ENCODE measurements at regions not wholly inside any gene's neighbourhood (a gene's known extent, or its start where the extent isn't known, plus 50 kb on each side); places are given as distances from the start of the nearest gene placed in this dataset.
"Not testable (repeated sequence)": the region's sequence is repeated elsewhere in the genome, so short reads cannot be mapped to it uniquely, and the experiment has no call there.

GRCh38 chr17:70278844-70279462 lies 109.6 kb downstream of the KCNJ2 start:
- DNase-seq (ENCODE audit: low read depth in 2 of 2): no peak

DNA sequence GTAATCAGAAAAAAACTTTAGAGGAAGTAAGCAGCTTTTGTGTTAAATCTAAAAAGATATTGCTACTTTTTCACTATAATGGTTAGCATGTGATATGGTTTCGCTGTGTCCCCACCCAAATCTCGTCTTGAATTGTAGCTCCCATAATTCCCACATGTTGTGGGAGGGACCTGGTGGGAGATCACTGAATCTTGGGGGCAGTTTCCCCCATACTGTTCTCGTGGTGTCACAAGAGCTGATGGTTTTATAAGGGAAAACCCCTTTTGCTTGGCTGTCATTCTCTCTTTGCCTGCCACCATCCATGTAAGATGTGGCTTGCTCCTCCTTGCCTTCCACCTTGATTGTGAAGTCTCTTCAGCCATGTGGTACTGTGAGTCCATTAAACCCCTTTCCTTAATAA lies 117.1 kb downstream of the KCNJ2 start:
- no peak for DNase-seq (ENCODE audit: low read depth in 2 of 2)

DNA sequence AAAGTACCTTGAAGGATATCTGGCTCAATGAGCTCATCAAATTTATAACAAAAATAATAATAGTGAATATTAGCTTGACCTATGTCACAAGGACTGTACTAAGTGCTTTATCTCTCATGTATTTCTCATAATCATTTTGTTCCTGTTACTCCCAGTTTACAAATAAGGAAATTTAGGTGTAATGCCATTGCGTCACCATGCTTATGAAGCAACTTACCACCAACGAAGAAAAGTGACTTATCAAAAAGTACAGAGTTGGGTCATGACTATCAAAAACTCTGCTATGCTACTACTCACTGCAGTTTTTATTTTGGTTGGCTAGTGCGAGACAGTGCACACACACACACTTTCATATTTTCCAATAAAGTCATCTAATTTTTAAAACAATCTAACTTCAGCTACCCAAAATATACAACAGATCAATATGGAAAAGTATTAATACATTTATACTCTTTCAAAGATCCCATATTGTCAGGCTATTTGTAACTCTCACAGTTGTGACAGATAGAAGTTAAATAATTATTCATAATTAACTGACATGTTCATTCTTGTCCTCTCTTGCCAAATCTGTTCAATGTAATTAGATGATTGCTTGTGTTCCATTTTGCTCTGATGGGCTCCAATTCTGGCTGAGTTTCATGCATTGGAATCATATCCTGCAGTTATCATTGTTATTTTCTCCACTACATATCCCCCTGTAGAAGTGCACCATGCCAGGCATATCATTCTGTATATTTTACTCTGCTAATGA lies 119.4 kb downstream of the KCNJ2 start:
- DNase-seq (ENCODE audit: low read depth in 2 of 2): no peak

DNA sequence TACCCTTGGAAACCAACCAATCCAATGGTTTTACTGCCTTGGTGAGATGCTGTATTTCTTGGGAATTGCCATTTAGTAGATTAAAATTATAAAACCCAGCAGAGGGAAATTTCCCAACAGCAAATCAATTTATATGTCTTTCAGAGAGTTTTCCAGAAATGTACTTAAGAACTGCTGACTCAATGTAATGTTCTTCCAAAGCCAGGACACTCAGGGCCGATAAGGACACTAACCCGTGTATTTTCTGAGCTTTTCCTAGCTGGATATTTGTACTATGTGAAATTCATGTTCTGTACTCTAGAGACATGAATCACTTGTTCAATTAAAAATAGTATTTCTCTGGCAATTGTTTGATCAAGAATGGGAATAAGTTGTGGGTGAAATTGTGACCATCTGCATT lies 121.4 kb downstream of the KCNJ2 start:
- no peak for DNase-seq (ENCODE audit: low read depth in 2 of 2)

DNA sequence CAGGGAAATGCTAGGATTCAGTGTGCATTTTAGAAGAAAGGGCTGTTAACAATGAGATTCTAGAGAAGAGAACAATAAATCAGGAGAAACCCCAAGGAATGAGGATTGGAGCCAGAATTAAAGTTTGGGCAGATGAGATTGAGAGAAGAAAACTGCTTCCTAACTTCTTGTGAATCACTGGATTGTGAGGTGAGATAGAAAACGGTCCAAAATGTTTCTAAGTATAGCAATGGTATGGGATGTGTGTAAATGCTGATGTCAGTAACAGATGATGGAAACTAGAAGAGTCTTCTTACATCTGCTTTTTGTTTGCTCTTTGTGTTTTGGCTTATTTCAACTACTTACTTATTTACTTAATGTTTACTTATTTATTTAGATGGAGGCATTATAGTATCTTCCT lies 123.0 kb downstream of the KCNJ2 start:
- DNase-seq (ENCODE audit: low read depth in 2 of 2): no peak

GRCh38 chr17:70293564-70294310 lies 124.4 kb downstream of the KCNJ2 start:
- DNase-seq (ENCODE audit: low read depth in 2 of 2): not testable (repeated sequence)

DNA sequence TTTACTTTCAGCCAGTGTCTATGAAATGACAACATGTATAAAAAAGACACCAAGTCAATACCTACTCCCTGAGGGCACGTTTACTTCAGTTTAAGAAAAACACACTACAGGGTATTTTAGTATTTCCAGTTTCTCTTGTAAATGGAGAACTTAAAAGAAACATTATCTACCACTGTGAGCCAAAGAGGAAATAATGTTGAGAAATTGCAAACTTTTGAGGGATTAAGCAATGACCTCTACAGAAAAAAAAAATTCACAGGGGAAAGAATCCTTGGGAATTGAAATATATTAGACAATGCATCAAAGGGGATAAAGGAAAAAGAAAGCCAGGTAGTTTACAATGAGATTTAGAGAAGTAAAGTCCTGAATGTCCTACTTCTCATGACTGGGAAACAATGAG lies 126.0 kb downstream of the KCNJ2 start:
- no peak for DNase-seq (ENCODE audit: low read depth in 2 of 2)

- no peak for DNase-seq (ENCODE audit: low read depth in 2 of 2)
Measured at GRCh38 chr17:70295731-70296130, 126.4 kb downstream of the KCNJ2 start.

GRCh38 chr17:70296456-70296855 lies 127.1 kb downstream of the KCNJ2 start:
- DNase-seq (ENCODE audit: low read depth in 2 of 2): no peak

DNA sequence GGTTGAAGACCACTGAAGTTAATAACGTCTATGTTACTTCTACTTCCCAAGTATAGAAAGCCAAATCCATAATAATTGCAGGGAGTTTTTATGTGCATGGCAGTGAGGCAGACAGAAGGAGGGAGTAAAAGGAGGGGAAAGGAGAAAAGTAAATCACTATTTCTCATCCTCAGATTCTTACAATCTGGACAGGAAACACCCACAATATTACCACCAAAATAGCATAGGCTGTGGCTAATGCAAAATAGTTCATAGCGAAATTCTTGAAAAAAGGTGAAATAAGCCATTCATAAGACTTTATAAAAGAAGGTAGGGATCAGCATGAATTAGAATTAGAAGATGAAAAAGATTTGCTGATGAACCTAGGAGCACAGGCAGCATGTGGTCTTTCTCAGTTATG lies 128.1 kb downstream of the KCNJ2 start:
- DNase-seq (ENCODE audit: low read depth in 2 of 2): no peak

- no peak for DNase-seq (ENCODE audit: low read depth in 2 of 2)
Measured at GRCh38 chr17:70298929-70299531, 129.7 kb downstream of the KCNJ2 start.

GRCh38 chr17:70307430-70308225 lies 138.3 kb downstream of the KCNJ2 start:
- DNase-seq (ENCODE audit: low read depth in 2 of 2): no peak

- DNase-seq (ENCODE audit: low read depth in 2 of 2): no peak
Measured at GRCh38 chr17:70308618-70309017, 139.3 kb downstream of the KCNJ2 start.

DNA sequence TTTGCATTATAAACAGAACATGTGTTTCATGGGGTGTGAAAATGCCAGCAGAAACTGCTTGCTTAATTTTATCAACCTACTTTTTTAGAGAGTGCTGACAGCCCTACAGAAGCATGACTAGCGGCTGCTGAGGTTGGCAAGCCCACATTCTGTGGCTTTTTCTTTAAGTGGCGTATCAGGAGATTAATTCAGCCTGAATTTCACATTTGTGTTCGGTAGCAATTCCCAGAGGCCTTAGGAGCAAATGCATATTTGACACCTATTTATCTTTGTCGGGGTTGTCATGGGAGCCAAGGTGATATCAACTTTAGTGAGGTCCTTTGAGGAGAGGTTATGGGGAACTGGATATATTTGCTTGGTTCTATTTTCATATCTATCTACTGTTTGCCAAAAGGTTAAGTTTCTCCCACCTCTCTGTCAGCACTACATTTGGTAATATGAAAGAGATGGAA lies 140.9 kb downstream of the KCNJ2 start:
- DNase-seq (ENCODE audit: low read depth in 2 of 2): no peak

DNA sequence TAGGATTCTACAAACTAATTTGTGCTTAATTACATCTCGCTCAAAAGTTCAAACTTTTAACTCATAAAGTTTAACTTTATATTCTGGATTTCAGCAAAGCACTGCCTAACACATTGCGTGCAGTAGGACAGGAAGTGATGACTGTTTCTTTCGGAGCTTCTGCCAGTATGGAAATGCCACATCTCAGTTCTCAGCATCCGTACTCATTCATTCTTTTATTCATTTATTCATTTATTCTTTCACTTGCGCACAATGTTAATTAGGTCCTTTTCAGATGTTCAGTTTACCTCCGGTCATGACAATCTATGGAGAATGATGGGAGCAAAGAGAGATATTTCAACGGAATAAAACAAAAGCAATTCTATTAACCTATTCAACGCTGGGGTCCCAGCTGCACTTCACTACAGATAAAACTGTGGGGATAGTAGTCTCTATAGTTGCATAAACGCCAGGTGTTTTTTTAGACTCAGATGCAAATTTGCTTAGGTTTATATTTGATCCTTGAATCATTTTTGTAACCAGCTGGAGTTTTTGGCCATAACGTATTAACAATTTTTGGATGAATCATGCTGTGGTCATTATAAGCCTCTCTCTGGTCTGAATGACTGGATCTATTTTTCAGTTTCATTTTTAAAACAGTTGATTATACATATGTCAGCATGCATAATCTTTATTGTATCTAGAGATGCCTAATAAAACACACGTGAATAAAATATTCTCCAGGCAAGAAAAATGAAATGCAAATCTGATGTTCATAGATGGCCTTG lies 143.9 kb downstream of the KCNJ2 start:
- no peak for DNase-seq (ENCODE audit: low read depth in 2 of 2)

DNA sequence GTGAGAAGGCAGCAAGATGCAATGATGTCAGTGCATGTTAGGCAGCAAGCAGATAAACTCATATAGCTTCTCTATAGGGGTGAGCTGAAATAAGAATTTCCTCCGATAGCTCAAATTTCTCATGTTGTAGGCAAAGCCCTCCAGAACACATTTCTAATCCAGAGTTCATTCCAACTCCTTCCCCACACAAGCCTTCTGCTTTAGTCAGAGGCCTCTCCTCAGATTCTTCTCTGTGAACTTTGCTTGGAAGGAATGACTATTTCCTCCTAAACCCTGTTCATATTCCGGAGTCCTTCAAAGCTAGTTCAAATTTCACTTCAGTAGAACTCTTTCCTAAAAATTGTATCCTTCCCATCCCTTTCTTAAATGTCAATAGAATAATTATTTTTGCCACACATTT lies 144.8 kb downstream of the KCNJ2 start:
- no peak for DNase-seq (ENCODE audit: low read depth in 2 of 2)

DNA sequence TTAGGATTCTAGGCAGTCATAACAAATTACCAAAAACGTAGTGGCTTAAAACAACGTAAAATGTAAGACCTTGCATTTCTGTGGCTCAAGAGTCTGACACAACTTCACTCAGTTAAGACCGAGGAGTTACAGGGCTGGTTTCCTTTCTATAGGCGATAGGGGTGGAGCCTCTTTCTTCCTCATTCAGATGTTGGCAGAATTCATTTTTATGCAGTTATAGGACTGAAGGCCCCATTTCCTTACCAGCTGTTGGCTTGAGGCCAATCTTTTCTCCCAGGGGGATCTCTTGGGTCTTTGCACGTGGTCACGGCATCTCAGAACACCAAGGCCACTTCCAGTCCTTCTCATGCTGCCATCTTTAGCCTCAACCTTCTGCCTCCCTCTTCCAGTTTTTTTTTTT lies 145.2 kb downstream of the KCNJ2 start:
- no peak for DNase-seq (ENCODE audit: low read depth in 2 of 2)

DNA sequence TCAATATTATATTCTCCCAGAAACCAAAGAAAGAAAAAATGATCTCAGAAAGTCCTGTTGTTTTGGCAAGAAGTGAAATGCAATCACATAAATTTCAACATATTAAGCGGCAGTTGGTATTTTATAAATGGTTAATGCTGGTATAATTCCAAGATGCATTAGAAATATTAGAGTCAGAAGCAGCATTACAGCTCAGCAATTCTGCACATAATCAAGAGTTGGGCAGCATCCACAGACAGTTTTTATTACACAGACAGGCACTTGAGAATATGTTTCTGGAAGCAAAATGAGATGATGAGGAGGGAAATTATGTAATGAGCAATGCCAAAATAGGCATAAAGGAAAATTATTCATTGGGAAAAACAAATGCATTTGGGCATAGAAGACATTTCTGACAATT lies 148.1 kb downstream of the KCNJ2 start:
- no peak for DNase-seq (ENCODE audit: low read depth in 2 of 2)

DNA sequence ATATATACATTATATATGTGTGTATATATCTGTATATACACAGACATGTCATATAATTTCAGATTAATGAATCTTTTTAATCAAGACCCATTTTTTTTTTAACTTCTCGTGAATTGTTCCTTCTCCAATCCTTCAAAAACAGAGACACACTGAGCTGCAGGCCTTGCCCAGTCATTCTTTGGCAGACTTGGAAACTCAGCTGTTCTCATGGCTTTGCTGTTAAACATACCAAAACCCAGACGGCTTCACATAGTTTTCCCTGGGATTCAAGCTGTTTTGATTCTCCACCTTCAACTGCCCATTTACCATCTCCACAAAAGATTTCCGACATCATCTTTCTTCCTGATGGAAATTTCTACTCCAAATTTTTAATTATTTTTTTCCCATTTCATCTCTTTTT lies 148.7 kb downstream of the KCNJ2 start:
- no peak for DNase-seq (ENCODE audit: low read depth in 2 of 2)

DNA sequence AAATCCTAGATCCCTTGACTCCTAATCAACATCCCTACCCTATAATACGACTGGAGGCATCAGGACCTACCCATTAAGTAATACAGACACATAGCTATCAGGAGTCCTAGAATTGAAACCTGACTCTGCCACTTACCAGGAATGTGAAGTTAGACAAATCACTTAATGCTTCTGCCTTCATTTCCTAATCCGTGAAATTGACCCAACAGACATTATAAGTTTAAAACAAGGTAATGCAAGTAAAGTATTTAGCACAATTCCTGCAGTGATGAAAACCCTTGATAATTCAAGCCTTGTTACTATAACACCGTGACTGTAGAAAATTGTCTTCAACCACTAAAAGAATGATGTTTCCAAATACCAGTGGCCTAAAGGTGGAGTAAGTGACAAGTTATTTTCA lies 150.2 kb downstream of the KCNJ2 start:
- no peak for DNase-seq (ENCODE audit: low read depth in 2 of 2)

All from stimulated activated CD8-positive, alpha-beta memory T cell treated with anti-CD3 and anti-CD28 coated beads, Interleukin-15, amount 100 ng/mL, for 48 hours (primary cell).